Esophagus squamous epithelium (tissue), 4 donors: ENCODE measurements at regions not wholly inside any gene's neighbourhood (a gene's known extent, or its start where the extent isn't known, plus 50 kb on each side); places are given as distances from the start of the nearest gene placed in this dataset.

Experiments
- POLR2A ChIP-seq, 4 donors: fragments of 450-650 bp; IDR thresholded peaks; one replicate each; pipeline ENCODE4 v1.6.1; 2017; ENCODE audit warnings: antibody characterized with exemption in 4 of 4, mild to moderate bottlenecking in 4 of 4, moderate library complexity in 3 of 4
- TF ChIP-seq, protein P1 (sequence below), 6 experiments: fragments of 450-650 bp in 4 of 6; fragments of 200-600 bp in 2 of 6; sonication (generic) in 2 of 6; IDR thresholded peaks; one replicate each; pipeline ENCODE4 v1.5.1; 2016 to 2019; ENCODE audit warnings: antibody characterized with exemption in 6 of 6, mild to moderate bottlenecking in 4 of 6, moderate library complexity in 4 of 6

DNA sequence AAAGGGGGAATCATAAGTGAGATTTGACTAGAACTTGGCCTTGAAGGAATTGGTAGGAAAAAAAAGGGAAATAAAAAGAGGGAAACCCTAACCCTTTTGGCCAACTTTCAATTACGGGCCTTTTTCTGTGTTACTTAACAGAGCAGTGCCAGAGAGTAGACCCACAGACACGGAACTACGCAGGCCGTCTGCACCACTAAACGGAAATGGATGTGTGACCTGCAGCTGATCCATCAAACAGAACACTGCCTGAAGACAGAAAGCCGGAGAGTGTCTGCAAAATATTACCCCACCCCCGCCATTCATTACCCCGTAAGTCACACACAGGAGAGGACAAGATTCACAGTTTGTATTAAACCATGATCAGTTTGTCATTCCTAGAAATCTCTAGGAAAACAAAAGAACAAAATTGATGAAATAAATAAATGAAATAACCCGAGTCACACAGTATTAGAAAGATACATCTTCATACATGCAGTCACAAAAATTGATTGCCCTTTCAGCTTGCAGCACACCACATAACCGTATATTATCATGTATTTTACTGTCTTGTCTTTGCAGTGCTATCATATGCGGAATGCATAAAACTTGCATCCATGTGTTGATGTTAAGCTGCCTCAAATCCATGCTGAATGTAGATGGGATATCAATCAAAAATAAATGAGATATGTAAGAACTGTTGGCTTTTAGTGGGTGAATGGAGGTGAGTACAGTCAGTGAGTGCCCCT is 424.7 kb downstream of the IRS2 start:
- TF ChIP-seq, protein P1, sequence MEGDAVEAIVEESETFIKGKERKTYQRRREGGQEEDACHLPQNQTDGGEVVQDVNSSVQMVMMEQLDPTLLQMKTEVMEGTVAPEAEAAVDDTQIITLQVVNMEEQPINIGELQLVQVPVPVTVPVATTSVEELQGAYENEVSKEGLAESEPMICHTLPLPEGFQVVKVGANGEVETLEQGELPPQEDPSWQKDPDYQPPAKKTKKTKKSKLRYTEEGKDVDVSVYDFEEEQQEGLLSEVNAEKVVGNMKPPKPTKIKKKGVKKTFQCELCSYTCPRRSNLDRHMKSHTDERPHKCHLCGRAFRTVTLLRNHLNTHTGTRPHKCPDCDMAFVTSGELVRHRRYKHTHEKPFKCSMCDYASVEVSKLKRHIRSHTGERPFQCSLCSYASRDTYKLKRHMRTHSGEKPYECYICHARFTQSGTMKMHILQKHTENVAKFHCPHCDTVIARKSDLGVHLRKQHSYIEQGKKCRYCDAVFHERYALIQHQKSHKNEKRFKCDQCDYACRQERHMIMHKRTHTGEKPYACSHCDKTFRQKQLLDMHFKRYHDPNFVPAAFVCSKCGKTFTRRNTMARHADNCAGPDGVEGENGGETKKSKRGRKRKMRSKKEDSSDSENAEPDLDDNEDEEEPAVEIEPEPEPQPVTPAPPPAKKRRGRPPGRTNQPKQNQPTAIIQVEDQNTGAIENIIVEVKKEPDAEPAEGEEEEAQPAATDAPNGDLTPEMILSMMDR (IDR thresholded peaks at IDR 0.05): no peak
- TF ChIP-seq POLR2A (IDR thresholded peaks at IDR 0.05): no peak
